ENCODE measurements at regions not wholly inside any gene's neighbourhood (a gene's known extent, or its start where the extent isn't known, plus 50 kb on each side); places are given as distances from the start of the nearest gene placed in this dataset.
"Not testable (repeated sequence)": the region's sequence is repeated elsewhere in the genome, so short reads cannot be mapped to it uniquely, and the experiment has no call there.

GRCh38 chr3:27628026-27628750, 93.9 kb downstream of the EOMES start:
- DNase-seq, result peak; percentile 40

- DNase-seq, result no peak
Measured at GRCh38 chr3:27626596-27627118, 95.5 kb downstream of the EOMES start.

- no peak for DNase-seq
Measured at GRCh38 chr3:27625864-27626263, 96.3 kb downstream of the EOMES start.

- no peak for DNase-seq
Measured at GRCh38 chr3:27623085-27623753, 98.9 kb downstream of the EOMES start.

- no peak for DNase-seq
Measured at GRCh38 chr3:27617552-27617951, 104.6 kb downstream of the EOMES start.

- no peak for DNase-seq
Measured at GRCh38 chr3:27616031-27616430, 106.1 kb downstream of the EOMES start.

GRCh38 chr3:27615555-27615954, 106.6 kb downstream of the EOMES start:
- no peak for DNase-seq

GRCh38 chr3:27614592-27614991, 107.5 kb downstream of the EOMES start:
- no peak for DNase-seq

- no peak for DNase-seq
Measured at GRCh38 chr3:27613846-27614500, 108.2 kb downstream of the EOMES start.

- DNase-seq, result no peak
Measured at GRCh38 chr3:27610800-27611525, 111.2 kb downstream of the EOMES start.

GRCh38 chr3:27607370-27607769, 114.8 kb downstream of the EOMES start:
- DNase-seq, result no peak

- DNase-seq, result no peak
Measured at GRCh38 chr3:27606537-27606936, 115.6 kb downstream of the EOMES start.

GRCh38 chr3:27601311-27601710, 117.1 kb upstream of the SLC4A7 start:
- DNase-seq, result not testable (repeated sequence)

GRCh38 chr3:27599741-27600140, 115.6 kb upstream of the SLC4A7 start:
- not testable (repeated sequence) for DNase-seq

- no peak for DNase-seq
Measured at GRCh38 chr3:27596921-27597320, 112.7 kb upstream of the SLC4A7 start.

- peak; percentile 66 for DNase-seq
Measured at GRCh38 chr3:27596334-27596841, 112.2 kb upstream of the SLC4A7 start.

GRCh38 chr3:27594096-27594690, 110.0 kb upstream of the SLC4A7 start:
- DNase-seq, result no peak

GRCh38 chr3:27593173-27593572, 109.0 kb upstream of the SLC4A7 start:
- no peak for DNase-seq

- DNase-seq, result peak; percentile 68
Measured at GRCh38 chr3:27591312-27592210, 107.4 kb upstream of the SLC4A7 start.

GRCh38 chr3:27590437-27591298, 106.5 kb upstream of the SLC4A7 start:
- peak; percentile 79 for DNase-seq

Measured in activated CD4-positive, alpha-beta T cell treated with anti-CD3 and anti-CD28 coated beads, Interleukin-2, amount 50 U/mL, for 16 hours (primary cell).